ENCODE measurements at regions not wholly inside any gene's neighbourhood (a gene's known extent, or its start where the extent isn't known, plus 50 kb on each side); places are given as distances from the start of the nearest gene placed in this dataset.

DNA sequence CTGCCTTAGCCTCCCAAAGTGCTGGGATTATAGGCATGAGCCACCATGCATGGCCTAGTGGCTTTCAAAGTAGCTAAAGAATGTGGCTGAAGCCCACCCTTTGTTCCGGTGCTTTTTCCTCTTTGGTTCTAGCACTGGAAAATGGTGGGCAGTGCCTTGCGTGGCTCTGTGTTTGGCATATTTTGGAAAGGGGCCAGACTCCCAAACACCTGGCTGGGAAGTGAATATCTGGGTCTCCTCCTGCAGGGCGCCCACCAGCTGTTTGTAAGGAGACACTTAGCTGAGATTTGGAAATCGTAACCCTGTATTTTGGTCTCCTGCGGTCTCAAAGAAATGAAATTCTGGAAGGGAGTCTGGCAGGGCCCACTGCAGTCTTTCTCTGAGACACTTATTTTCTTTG is 336.4 kb downstream of the IL20RB start:
- TF ChIP-seq, protein P1, sequence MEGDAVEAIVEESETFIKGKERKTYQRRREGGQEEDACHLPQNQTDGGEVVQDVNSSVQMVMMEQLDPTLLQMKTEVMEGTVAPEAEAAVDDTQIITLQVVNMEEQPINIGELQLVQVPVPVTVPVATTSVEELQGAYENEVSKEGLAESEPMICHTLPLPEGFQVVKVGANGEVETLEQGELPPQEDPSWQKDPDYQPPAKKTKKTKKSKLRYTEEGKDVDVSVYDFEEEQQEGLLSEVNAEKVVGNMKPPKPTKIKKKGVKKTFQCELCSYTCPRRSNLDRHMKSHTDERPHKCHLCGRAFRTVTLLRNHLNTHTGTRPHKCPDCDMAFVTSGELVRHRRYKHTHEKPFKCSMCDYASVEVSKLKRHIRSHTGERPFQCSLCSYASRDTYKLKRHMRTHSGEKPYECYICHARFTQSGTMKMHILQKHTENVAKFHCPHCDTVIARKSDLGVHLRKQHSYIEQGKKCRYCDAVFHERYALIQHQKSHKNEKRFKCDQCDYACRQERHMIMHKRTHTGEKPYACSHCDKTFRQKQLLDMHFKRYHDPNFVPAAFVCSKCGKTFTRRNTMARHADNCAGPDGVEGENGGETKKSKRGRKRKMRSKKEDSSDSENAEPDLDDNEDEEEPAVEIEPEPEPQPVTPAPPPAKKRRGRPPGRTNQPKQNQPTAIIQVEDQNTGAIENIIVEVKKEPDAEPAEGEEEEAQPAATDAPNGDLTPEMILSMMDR (conservative IDR thresholded peaks at IDR 0.05; ENCODE audit: low read depth, low read length): no peak
- H3K4me3 ChIP-seq (ENCODE audit: low read length): no peak overlapping the region
- no peak for DNase-seq (ENCODE audit: low read depth)

DNA sequence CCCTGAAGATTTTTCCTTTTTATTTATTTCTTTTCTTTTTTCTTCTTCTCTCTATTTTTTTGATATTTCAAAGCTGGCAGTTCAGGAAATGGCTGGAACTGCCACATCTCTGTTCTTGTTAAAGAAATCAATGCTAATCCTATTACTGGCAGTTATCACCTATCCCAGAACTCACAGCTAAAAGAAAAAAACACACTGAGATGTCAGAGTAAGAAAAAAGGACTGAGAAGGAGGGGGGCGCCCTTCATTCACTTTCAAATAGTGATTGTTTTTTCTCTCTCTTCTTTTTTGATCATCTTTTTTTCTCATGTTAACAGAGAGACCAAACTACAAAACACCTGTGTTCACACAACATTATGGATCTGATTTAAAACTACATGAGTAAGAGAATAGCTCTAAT is 337.1 kb downstream of the IL20RB start:
- H3K4me3 ChIP-seq (ENCODE audit: low read length): no peak overlapping the region
- TF ChIP-seq, protein P1 (conservative IDR thresholded peaks at IDR 0.05; ENCODE audit: low read depth, low read length): no peak
- DNase-seq (ENCODE audit: low read depth): no peak

DNA sequence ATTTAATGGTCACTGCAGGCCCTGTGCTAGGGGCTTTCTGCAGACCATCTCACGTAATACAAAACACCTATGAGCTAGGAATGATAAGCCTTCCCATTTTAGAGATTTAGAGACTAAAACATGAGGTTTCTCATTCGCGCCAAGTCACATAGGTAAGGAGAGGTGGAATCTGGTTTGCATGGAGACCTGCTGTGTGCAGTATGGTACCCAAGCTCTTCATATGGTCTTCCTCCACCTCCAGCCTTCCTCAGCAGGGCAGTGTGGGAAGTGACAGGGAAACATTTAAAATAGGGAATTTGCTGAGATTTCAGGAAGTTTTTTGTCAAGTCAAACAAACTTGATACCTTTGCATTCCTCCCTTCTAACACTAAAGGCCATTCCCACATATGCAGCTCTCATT is 337.6 kb downstream of the IL20RB start:
- TF ChIP-seq, protein P1 (conservative IDR thresholded peaks at IDR 0.05; ENCODE audit: low read depth, low read length): no peak
- H3K4me3 ChIP-seq (ENCODE audit: low read length): no peak overlapping the region
- DNase-seq (ENCODE audit: low read depth): no peak

DNA sequence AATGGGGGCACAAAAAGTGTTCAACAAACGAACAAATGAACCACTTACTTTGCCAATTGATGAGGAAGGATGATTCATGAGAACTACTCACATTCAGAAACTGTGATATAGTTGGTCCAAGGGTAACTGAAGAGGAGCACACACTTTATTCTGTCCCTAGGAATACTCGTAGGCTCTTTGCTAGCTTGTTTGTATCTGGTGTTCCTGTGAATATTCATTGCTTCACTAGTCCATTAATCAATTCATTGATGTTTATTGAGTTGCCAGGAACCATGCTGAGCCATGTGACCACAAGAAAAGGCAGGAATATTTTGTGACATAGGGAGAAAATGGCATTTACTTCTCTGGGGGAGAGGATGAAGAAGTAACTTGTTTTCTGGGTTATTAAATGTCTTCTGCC is 338.3 kb downstream of the IL20RB start:
- DNase-seq (ENCODE audit: low read depth): no peak
- no peak overlapping the region for H3K4me3 ChIP-seq (ENCODE audit: low read length)
- TF ChIP-seq, protein P1 (conservative IDR thresholded peaks at IDR 0.05; ENCODE audit: low read depth, low read length): no peak

DNA sequence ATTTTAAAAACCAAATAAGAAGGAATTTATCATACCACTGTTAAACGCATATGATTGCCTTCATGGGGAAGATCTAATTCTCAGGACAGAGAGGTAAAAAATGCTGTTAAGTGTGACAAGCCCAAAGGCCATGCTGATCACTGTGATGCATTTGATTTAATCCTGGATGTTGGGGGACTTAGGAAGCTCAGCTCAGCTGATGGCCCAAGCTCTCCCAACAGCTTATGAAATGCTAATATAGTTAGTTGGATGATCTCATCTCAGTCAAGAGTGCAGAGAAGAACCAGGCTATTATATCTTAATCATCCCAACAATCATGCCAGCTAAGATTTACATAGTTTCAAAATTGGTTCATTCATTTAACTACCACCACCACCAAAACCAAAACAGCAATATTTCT is 340.0 kb downstream of the IL20RB start:
- H3K4me3 ChIP-seq (ENCODE audit: low read length): no peak overlapping the region
- no peak for DNase-seq (ENCODE audit: low read depth)
- TF ChIP-seq, protein P1 (conservative IDR thresholded peaks at IDR 0.05; ENCODE audit: low read depth, low read length): no peak

DNA sequence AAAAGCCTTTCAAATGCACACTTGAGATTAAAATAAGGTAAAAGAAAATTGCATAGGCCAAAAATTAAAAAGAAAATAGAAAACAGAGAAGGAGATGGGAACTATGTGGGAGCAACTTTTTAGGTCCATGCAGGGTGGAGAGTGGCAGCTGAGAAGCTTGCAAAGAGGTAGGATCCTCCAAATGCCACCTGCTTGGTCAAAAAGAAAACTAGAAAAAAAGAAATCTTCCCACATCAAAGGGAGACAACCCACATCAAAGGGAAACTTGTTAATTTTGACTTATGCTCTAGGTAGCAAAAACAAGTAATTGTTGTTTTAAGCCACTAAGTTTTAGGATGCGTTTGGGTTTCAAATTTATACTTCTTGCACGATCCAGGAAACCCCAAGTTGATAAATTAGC is 342.9 kb downstream of the IL20RB start:
- no peak overlapping the region for H3K4me3 ChIP-seq (ENCODE audit: low read length)
- TF ChIP-seq, protein P1 (conservative IDR thresholded peaks at IDR 0.05; ENCODE audit: low read depth, low read length): no peak
- no peak for DNase-seq (ENCODE audit: low read depth)

DNA sequence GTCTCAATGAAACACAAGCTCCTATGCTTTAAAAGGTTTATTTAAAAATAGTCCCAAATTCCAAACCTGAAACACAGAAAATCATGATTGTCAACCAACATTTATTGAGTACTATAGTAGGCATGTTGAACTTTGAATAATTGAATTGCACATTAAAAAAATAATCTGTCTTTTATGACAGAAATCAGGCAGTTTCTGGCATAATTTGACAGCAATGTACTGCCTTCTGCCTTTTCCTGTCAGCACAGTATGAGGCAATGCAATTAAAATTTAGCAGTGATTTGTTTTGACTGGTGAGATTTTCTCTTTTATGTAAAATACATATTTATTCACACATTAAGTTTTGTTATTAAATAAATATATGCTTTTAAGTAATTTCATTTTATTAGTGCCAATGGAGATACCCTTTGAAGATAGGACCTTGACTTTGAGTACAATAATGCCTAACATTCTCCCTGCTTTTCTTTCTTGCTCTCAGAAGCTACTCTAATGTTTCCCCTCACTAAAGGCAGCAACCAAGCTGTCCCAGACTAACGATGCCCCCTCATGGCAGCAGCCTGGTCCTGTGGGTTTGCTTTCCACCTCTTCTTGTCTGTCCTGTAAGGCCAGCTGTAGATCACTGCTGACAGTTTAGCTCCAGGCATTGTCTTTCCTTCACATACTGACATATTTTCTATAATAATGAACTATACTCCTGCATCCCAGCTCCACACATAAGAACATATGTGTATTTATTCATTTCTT is 346.7 kb downstream of the IL20RB start:
- no peak overlapping the region for H3K4me3 ChIP-seq (ENCODE audit: low read length)
- TF ChIP-seq, protein P1 (conservative IDR thresholded peaks at IDR 0.05; ENCODE audit: low read depth, low read length): no peak

More for the DNA sequence above, 346.7 kb downstream of the IL20RB start:
- no peak for DNase-seq (ENCODE audit: low read depth)

Data from retinal pigment epithelial cell (primary cell).